ENCODE measurements at regions not wholly inside any gene's neighbourhood (a gene's known extent, or its start where the extent isn't known, plus 50 kb on each side); places are given as distances from the start of the nearest gene placed in this dataset.

GRCh38 chr1:106615473-106615872, 441.0 kb upstream of the PRMT6 start:
- ChIA-PET POLR2A (no interaction called here), CTCF (no interaction called here)
- Histone ChIP-seq H2AFZ (ENCODE audit: low read depth, low read length) (no peak overlapping the region), H3K4me1 (ENCODE audit: control insufficient read depth, extremely low read depth, insufficient read depth, low read length) (no peaks in the 10 kb centered on the region), H3K9ac (replicated peaks; ENCODE audit: extremely low read depth, insufficient read depth, low read length) (no peak overlapping the region), H3K4me3 (replicated peaks in 1 of 3; ENCODE audit: insufficient read depth in 1 of 3, low read depth in 1 of 3, low read length in 3 of 3) (no peak overlapping the region), H3K27me3 (ENCODE audit: control insufficient read depth in 2 of 2, insufficient read depth in 2 of 2, low read length in 2 of 2) (no peaks in the 10 kb centered on the region), H3K79me2 (ENCODE audit: control insufficient read depth, insufficient read depth, low read length) (no peaks in the 10 kb centered on the region), H3K4me2 (ENCODE audit: insufficient read depth, low read length) (no peak overlapping the region), H4K20me1 (replicated peaks; ENCODE audit: control insufficient read depth, extremely low read depth, insufficient read depth, low read length) (no peaks in the 10 kb centered on the region), H3K9me3 (replicated peaks; ENCODE audit: control insufficient read depth, insufficient read depth, low read length) (no peaks in the 10 kb centered on the region), H3K36me3 (ENCODE audit: control insufficient read depth in 2 of 2, extremely low read depth in 1 of 2, insufficient read depth in 2 of 2, low read length in 2 of 2) (no peaks in the 10 kb centered on the region), H3K9me1 (replicated peaks; ENCODE audit: control insufficient read depth, extremely low read depth, insufficient read depth, low read length) (no peaks in the 10 kb centered on the region), H3K27ac (ENCODE audit: insufficient read depth, low read depth, low read length) (no peak overlapping the region)
- no peak for FAIRE-seq
- intact Hi-C loops (cut with micrococcal nuclease) (no loop called here), dilution Hi-C loops (cut with MboI; ENCODE audit: extremely low pct_ligation_motif_present, low sequenced_read_pairs) (no loop called here)
- no peak for DNase-seq (ENCODE audit: low read depth, low spot score)
- no TSS peak for BruUV-seq (replicated peaks)
- TF ChIP-seq MYC (IDR thresholded peaks at IDR 0.05; ENCODE audit: low read depth, low read length) (no peak), JUN (IDR thresholded peaks at IDR 0.05; ENCODE audit: borderline replicate concordance, insufficient read depth, insufficient read length, low read depth) (no peak), EZH2 (IDR thresholded peaks at IDR 0.05; ENCODE audit: borderline replicate concordance, low read depth, low read length, severe bottlenecking) (no peak), MAX (IDR thresholded peaks at IDR 0.05; ENCODE audit: insufficient read depth, insufficient read length) (no peak), POLR2AphosphoS5 (IDR thresholded peaks at IDR 0.05; ENCODE audit: insufficient read depth, low read depth, low read length) (no peak), GATA2 (IDR thresholded peaks at IDR 0.05; ENCODE audit: insufficient read depth, insufficient read length, low read depth, low read length) (no peak), FOS (IDR thresholded peaks at IDR 0.05; ENCODE audit: borderline replicate concordance, insufficient read depth, low read length) (no peak), POLR2A (IDR thresholded peaks at IDR 0.05; ENCODE audit: low read depth, low read length) (no peak)
- TF ChIP-seq, protein P1, sequence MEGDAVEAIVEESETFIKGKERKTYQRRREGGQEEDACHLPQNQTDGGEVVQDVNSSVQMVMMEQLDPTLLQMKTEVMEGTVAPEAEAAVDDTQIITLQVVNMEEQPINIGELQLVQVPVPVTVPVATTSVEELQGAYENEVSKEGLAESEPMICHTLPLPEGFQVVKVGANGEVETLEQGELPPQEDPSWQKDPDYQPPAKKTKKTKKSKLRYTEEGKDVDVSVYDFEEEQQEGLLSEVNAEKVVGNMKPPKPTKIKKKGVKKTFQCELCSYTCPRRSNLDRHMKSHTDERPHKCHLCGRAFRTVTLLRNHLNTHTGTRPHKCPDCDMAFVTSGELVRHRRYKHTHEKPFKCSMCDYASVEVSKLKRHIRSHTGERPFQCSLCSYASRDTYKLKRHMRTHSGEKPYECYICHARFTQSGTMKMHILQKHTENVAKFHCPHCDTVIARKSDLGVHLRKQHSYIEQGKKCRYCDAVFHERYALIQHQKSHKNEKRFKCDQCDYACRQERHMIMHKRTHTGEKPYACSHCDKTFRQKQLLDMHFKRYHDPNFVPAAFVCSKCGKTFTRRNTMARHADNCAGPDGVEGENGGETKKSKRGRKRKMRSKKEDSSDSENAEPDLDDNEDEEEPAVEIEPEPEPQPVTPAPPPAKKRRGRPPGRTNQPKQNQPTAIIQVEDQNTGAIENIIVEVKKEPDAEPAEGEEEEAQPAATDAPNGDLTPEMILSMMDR (IDR thresholded peaks at IDR 0.05; ENCODE audit: extremely low read depth in 1 of 2, insufficient read depth in 1 of 2, low read depth in 1 of 2, low read length in 2 of 2), result no peak

All from endothelial cell of umbilical vein (primary cell).